Gastrocnemius medialis (tissue), 4 donors: ENCODE measurements at regions not wholly inside any gene's neighbourhood (a gene's known extent, or its start where the extent isn't known, plus 50 kb on each side); places are given as distances from the start of the nearest gene placed in this dataset.
A peak's percentile ranks its signal among the peaks of the same experiment; 100 is the strongest.

ENCODE experiments used
- ATAC-seq, 2 donors: fragments of 150-250 bp; one replicate each; pipeline ENCODE4 v1.9.1; 2016
- DNase-seq, 2 donors: peaks; one replicate each; pipeline ENCODE4 v3.0.0-alpha.2; 2019
- H3K27ac ChIP-seq, 4 donors: fragments of 200-600 bp; sonication (generic); 1 replicate in 1 of 4; 2 replicates in 3 of 4; pipeline ENCODE4 v1.5.1; 2016 to 2018; ENCODE audit warnings: mild to moderate bottlenecking in 2 of 4, moderate library complexity in 1 of 4
- H3K27me3 ChIP-seq, 3 donors: fragments of 200-600 bp; sonication (generic) in 2 of 3; 1 replicate in 1 of 3; 2 replicates in 2 of 3; pipeline versions ENCODE4 v1.5.1 to v1.6.0; 2016 to 2019; ENCODE audit warnings: mild to moderate bottlenecking in 1 of 3, moderate library complexity in 1 of 3
- H3K36me3 ChIP-seq, 2 donors: fragments of 200-600 bp; sonication (generic) in 1 of 2; one replicate each; pipeline ENCODE4 v1.5.1; 2017 to 2018
- H3K4me1 ChIP-seq, 2 donors: fragments of 200-600 bp; sonication (generic) in 1 of 2; one replicate each; pipeline ENCODE4 v1.5.1; 2016 to 2017; ENCODE audit warnings: mild to moderate bottlenecking in 2 of 2
- H3K4me3 ChIP-seq, 4 donors: fragments of 200-600 bp; sonication (generic) in 3 of 4; 1 replicate in 1 of 4; 2 replicates in 3 of 4; pipeline ENCODE4 v1.5.1; 2016 to 2019; ENCODE audit warnings: mild to moderate bottlenecking in 2 of 4
- H3K9me3 ChIP-seq, 3 donors: fragments of 200-600 bp; sonication (generic) in 2 of 3; 1 replicate in 1 of 3; 2 replicates in 2 of 3; pipeline ENCODE4 v1.5.1; 2016 to 2019
- CTCF ChIP-seq, 5 experiments: fragments of 450-650 bp in 3 of 5; fragments of 200-600 bp in 2 of 5; sonication (generic) in 2 of 5; IDR thresholded peaks in 4 of 5; conservative IDR thresholded peaks in 1 of 5; 1 replicate in 4 of 5; 2 replicates in 1 of 5; pipeline ENCODE4 v1.5.1; 2016 to 2019; ENCODE audit warnings: antibody characterized with exemption in 5 of 5, mild to moderate bottlenecking in 3 of 5, moderate library complexity in 3 of 5
- POLR2A ChIP-seq, 2 donors: fragments of 450-650 bp; IDR thresholded peaks; one replicate each; pipeline ENCODE4 v1.6.1; 2017; ENCODE audit warnings: antibody characterized with exemption in 2 of 2, mild to moderate bottlenecking in 2 of 2, moderate library complexity in 2 of 2
- in situ Hi-C, 4 donors: fragments of 200-750 bp; cut with MboI; loops; one replicate each; pipeline versions ENCODE4 v1.15.0 to v1.8.0; 2017; ENCODE audit warnings: low sequenced_read_pairs in 4 of 4
- intact Hi-C: fragments of 100-400 bp; cut with DNase I; formaldehyde crosslinking; loops from one replicate; pipeline ENCODE4 v1.15.1; 2023; ENCODE audit warnings: low total_unique reads

- in situ Hi-C loops = no loop called here
- H3K36me3 ChIP-seq = no peaks in the 10 kb centered on the region
- H3K4me3 ChIP-seq = no peak overlapping the region
- no peak overlapping the region for H3K27ac ChIP-seq
- ATAC-seq (no peak), DNase-seq (no peak)
- intact Hi-C loops = no loop called here
- H3K4me1 ChIP-seq = peaks cover 9 to 13% of the 10 kb centered on the region in 2 donors
- H3K9me3 ChIP-seq = no peaks in the 10 kb centered on the region
- no peak for TF ChIP-seq POLR2A (IDR thresholded peaks at IDR 0.05)
- no peak for TF ChIP-seq CTCF (IDR thresholded peaks at IDR 0.05 in 4 of 5, conservative IDR thresholded peaks at IDR 0.05 in 1 of 5)
- no peaks in the 10 kb centered on the region for H3K27me3 ChIP-seq
Observed at GRCh38 chr12:67726868-67727267, 78.3 kb downstream of the DYRK2 start.

GRCh38 chr12:67727702-67728666 lies 79.4 kb downstream of the DYRK2 start:
- intact Hi-C loops = no loop called here
- H3K9me3 ChIP-seq = no peaks in the 10 kb centered on the region
- no peak overlapping the region for H3K27ac ChIP-seq
- H3K36me3 ChIP-seq = no peaks in the 10 kb centered on the region
- no peak for DNase-seq
- in situ Hi-C loops = no loop called here
- TF ChIP-seq CTCF (IDR thresholded peaks at IDR 0.05 in 4 of 5, conservative IDR thresholded peaks at IDR 0.05 in 1 of 5) (no peak), POLR2A (IDR thresholded peaks at IDR 0.05) (no peak)
- ATAC-seq = peak in 1 of 2 donors; percentile 42
- H3K4me1 ChIP-seq = peaks cover 19 to 24% of the 10 kb centered on the region in 2 donors
- no peak overlapping the region for H3K4me3 ChIP-seq
- H3K27me3 ChIP-seq = no peaks in the 10 kb centered on the region

GRCh38 chr12:67732857-67733256 lies 84.3 kb downstream of the DYRK2 start:
- DNase-seq (peak; percentile 29 to 58), ATAC-seq (peak; percentile 97)
- TF ChIP-seq CTCF (IDR thresholded peaks at IDR 0.05 in 4 of 5, conservative IDR thresholded peaks at IDR 0.05 in 1 of 5) (no peak), POLR2A (IDR thresholded peaks at IDR 0.05) (no peak)
- Histone ChIP-seq H3K4me3 (no peak overlapping the region), H3K4me1 (peaks cover 31 to 32% of the 10 kb centered on the region in 2 donors), H3K27ac (peak overlapping the region; percentile 68 to 82 (median 74)), H3K27me3 (no peaks in the 10 kb centered on the region), H3K9me3 (no peaks in the 10 kb centered on the region), H3K36me3 (no peaks in the 10 kb centered on the region)
- in situ Hi-C loops = no loop called here
- intact Hi-C loops = no loop called here

- DNase-seq = no peak
- Histone ChIP-seq H3K36me3 (no peaks in the 10 kb centered on the region), H3K27me3 (no peaks in the 10 kb centered on the region), H3K4me1 (peaks cover 27 to 29% of the 10 kb centered on the region in 2 donors), H3K27ac (no peak overlapping the region), H3K4me3 (no peak overlapping the region), H3K9me3 (no peaks in the 10 kb centered on the region)
- intact Hi-C loops (no loop called here), in situ Hi-C loops (no loop called here)
- ATAC-seq = no peak
- TF ChIP-seq POLR2A (IDR thresholded peaks at IDR 0.05) (no peak), CTCF (IDR thresholded peaks at IDR 0.05 in 4 of 5, conservative IDR thresholded peaks at IDR 0.05 in 1 of 5) (no peak)
Observed at GRCh38 chr12:67735868-67736267, 87.3 kb downstream of the DYRK2 start.
